DLD1 (cell line): ENCODE measurements at regions not wholly inside any gene's neighbourhood (a gene's known extent, or its start where the extent isn't known, plus 50 kb on each side); places are given as distances from the start of the nearest gene placed in this dataset.

ENCODE experiments used
- in situ Hi-C: cut with HindIII; loops from 2 replicates; pipeline ENCODE4 v1.10.0; 2017; ENCODE audit warnings: low sequenced_read_pairs

DNA sequence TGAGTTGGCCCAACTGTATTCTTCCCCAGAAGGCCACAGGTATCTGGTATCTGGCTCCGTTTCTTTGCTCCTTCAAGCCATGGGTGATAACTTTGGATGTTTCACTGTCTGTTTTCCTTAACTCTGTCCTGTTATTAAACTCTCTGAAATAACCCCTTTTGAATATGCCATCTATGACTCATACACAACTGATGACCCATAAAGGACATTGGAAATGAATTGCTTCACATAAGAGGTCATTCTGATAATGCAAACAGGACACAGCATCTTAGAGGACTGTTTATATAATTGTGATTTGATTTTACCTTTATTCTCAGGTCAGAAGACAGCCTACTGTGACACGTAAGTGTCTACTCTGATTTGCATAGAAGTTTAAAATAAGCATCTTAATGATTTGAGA lies 227.7 kb downstream of the VEGFC start:
- in situ Hi-C loops: no loop called here

DNA sequence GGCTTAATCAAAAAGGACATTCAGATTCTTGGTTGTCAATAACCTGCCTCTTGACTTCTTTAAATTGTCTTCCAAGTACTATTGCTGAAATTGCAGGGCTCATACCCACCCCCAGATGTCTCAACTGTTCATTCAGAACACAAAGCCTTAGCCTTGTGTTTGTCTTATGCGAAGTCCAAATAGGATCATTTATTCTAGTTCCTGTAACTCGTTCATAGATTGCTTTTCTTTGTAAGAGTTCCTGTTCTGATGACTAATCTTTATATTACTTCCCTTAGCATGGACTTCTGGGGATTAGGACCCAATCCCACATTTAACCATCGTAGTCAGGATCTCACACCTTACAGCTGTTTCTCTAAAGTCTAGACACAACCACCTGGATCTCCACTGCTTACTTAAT lies 226.0 kb downstream of the VEGFC start:
- in situ Hi-C loops: no loop called here

DNA sequence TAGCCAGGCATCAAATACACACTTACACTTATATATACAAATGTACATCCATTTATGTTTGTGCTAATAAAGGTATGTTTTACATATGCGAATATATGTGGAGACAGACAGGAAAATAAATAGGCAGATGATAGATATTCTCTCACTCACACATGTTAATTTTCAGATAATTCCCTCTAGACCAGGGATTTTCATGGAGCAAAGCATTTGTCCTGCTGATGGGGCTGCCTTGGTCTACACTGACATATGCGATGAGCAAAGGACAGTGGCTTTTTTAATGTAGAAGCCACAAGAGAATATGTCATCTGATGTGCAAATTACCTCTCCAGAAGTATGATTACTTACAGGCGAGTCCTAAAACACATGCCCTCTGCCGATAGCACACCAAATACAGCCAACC lies 224.5 kb downstream of the VEGFC start:
- in situ Hi-C loops: no loop called here

DNA sequence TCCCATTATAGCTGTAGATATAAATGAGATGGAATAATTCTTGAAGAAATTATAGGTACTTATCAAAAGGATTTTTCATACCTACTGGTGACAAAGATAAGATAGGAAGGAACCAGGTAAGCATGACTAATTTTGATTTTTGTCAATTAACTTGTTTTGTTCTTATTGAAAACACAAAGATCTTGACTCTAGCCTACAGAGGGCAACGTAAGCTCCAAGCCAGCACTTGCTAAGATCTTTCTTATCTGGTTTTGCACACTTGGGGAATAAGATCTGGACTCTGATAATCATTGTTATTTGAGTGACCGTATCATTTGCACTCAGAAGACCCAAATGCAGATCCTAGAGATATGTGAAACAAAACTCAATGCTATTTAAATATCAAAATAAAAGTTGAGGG lies 223.4 kb downstream of the VEGFC start:
- in situ Hi-C loops: no loop called here

DNA sequence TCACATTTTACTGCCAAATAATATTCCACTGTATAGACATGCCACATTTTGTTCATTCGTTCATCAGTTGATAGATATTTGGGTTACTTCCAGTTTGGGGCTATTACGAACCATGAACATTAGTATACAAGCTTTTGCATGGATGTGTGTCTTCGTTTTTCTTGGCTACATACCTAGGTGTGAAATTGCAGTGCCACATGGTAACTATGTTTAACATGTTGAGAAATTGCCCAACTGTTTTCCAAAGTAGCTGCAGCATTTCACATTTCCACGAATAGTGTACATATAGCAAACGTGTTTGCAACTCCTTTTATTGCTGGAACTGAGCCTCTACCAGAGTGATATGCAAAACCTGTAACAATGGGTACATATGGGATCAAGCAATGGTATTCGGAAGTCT lies 221.5 kb downstream of the VEGFC start:
- in situ Hi-C loops: no loop called here

DNA sequence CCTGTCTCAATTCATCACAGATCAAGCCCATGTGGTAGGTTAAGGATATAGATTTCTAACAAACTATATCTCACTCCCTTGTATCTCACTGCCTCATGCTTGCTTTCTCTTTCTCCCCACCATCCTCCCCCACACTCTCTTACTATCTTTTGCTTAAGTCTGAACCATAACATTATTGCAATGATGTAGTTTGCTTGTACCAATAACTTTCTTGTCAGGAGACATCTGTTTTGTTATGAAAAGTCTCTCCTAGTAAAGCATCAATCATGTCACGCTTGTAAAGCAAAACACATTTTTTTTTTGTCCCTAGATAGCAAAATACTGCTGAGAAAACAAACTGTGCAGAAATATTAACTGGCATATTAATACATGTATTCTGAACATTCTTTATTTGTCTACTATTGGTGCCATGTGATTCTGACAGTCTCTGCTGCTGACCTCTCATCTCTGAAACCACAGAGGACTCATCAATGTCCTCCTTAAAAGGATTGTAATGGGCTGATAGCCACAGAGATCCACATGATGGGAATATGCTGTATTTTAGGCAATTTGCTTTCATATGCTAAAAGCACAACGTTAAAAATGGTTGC lies 217.5 kb downstream of the VEGFC start:
- in situ Hi-C loops: no loop called here

DNA sequence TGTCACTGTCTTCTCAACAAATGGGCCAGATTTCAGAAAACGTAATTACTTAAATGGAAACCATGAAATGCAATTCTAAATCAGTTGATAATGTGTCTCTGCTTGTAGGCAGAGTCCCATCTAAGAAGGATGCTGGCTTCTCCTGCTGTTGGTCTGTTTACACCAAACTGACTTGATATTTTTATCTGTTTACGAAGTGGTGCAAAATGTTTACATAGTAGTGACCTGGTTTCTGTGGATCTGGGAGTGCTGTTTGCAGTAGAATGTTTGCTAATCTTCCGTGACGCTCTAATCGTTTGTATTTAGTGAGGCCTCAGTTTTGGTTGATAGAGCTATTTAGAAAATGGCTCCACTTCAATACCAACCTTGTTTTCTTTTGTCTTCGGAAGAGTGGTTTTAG lies 213.5 kb downstream of the VEGFC start:
- in situ Hi-C loops: no loop called here

DNA sequence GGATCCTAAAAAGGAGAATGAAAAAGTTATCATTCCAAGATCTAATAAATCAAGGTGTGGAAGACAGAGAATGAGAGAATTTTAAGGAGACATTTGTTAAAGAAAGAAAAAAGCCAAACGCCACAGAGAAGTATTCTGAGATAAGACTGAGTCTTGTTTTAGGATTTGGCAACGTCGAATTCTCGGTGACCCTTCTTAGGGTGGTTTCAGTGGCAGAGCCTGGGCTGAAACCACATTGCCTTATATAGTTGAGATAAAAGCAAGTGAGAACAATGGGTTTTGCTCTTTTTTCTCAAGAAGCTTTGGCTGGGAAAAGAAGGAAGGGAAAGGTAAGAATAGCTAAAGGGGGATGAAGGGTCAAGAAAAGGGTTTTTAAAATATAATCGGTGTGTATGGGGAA lies 209.4 kb downstream of the VEGFC start:
- in situ Hi-C loops: loop anchor here (10.0 kb wide), 1 partner anchor 138 kb away; no protein-coding TSS in a partner anchor

DNA sequence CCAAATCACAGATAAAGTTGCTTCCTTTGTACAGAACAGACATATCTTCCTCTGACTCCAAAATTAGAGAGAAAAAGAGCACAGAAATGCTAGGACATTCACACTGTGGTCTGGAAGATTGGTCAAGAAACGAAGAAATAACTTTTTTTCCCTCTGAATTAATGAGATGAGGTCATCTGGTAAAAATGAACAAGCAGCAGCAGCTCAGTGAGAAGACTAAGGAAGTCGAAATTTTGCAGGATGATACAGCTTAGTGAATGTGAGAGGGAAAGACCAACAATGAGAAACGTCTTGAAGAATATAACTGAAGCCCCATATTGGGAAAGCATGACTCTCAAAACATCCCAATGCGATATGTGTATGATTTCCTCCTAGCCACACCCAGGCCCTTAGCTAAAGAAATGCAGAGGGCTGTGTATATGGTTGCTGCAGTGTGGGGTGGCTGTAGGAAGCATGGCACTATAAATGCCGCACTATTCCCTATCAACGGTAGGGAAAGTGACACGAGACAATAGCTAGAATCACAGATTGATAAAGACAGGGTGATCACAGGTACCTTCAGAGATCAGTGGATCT lies 208.6 kb downstream of the VEGFC start:
- in situ Hi-C loops: loop anchor here (10.0 kb wide), 1 partner anchor 139 kb away; no protein-coding TSS in a partner anchor

DNA sequence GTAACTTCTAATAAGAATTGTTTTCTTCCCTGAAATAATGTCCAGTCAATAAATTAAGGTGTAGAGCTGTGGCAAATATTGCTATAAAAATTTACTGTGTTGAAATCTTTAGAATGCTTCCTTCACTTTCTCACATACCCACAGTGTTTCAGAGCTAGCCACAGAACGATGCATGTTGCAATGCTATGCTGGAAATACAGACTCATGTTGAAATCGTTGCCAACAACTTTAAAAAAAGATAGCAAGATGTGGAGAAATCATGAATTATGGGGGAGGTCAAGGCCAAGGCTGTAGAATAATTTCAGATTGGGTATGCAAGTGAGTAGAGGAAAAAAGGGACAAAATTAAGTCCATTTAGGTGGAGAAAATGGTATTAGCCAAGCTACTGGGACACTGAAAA lies 204.8 kb downstream of the VEGFC start:
- in situ Hi-C loops: loop anchor here (10.0 kb wide), 1 partner anchor 143 kb away; no protein-coding TSS in a partner anchor

DNA sequence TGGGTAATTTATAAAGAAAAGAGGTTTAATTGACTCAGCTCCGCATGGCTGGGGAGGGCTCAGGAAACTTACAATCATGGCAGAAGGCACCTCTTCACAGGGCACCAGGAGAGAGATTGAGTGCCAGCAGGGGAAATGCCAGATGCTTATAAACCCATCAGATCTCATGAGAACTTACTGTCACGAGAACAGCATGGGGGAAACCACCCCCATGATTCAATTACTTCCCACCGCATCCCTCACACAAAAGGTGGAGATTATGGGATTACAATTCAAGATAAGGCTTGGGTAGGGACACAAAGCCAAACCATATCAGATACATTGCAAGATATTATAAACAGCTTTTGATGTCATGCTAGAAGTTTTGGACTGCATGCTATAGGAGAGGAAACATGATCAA lies 204.3 kb downstream of the VEGFC start:
- in situ Hi-C loops: loop anchor here (10.0 kb wide), 1 partner anchor 144 kb away; no protein-coding TSS in a partner anchor

DNA sequence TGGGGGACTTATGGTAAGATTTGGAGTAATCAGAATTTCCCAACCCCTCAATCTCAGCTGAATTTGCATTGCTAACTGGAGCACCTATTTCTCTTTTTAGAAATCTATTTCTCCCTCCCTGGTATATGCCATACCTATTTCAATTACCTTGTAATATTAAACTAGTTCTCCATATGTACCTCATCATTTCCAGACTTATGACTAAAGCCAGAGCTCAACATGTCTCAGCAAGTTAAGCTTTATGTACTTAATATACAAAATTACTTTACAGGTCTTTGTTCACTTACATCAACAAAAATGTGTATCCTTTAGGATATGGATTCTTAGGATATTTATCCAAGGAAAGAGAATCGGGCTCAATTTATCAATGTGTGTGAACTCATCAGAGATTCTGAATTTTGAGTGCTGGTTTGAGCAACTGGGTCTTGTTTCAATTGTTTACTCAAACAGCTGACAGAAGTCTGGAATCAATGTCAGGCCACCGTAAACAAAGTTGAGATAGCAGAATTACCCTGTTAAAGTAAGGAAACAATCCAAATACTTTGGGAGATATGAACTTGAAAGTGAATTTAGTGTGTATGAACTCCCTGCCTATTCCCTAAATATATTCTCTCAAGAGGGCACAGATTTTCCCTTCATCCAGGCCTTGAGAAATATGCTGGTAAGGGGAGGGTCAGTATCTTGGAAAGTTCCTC lies 199.6 kb downstream of the VEGFC start:
- in situ Hi-C loops: no loop called here

DNA sequence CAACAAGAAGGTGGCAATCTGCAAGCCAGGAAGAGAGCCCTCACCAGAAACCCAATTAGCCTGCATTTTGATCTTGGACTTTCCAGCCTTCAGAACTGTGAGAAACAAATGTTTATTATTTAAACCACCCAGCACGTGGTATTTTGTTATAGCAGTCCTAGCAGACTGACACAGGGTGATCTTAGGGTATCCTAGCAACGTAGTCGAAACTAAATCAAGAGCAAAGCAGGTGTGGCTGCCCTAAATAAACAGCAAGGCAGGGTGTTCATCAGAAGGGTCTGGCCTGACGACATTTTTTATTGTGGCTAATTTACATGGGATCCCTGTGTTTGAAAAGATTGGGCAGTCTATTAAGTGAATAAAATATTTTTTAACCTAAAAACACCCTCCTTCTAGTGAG lies 198.8 kb downstream of the VEGFC start:
- in situ Hi-C loops: no loop called here

DNA sequence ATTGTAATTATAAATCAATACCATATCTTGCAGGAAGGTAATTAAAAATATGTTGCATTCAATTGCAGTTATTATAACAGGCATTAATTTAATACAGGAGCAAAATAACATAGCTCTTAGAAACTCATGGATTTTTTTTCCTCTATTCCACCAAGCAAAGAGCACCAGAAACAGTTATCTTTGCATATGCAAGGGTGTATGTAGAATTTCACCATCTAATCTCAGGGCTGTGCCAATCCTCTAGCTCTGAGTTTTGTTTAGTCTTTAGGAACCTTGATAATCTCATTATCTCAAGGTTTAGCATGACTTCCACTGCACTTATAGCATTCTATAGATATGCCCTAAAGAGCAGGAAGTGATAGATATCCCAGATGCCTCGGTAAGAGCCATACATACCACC lies 197.5 kb downstream of the VEGFC start:
- in situ Hi-C loops: no loop called here

DNA sequence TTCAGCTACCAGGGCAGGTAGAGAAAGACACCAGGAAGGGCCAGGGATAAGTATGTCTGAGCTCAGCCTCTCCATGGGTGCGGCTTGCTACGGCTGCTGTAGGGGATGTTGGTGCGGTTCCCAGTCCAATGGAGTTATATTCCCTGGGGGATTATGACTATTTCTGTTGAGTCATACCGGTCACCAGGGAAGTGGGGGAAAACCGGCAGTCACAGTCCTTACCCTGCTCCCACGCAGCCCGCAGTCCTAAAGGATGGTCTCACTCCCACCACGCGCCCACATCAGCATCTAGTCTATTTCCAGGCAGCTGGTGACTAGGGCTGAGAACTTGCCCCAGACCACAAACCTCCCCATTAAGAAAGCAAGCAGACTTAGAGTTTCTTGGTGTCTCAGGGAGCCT lies 191.6 kb downstream of the VEGFC start:
- in situ Hi-C loops: no loop called here

DNA sequence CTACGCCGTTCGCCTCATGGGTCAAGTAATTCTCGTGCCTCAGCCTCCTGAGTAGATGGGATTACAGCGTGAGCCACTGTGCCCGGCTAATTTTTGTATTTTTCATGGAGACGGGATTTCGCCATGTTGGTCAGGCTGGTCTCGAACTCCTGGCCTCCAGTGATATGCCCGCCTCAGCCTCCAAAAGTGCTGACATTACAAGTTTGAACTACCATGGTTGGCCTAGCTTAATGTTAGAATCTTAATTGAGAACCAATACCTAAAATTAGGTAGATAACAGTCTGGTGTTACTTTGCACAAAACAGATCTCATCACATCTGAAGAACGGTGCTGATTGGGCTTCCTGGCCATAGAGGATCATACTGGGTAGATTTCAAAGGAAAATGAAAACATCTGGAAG lies 184.9 kb downstream of the VEGFC start:
- in situ Hi-C loops: no loop called here

DNA sequence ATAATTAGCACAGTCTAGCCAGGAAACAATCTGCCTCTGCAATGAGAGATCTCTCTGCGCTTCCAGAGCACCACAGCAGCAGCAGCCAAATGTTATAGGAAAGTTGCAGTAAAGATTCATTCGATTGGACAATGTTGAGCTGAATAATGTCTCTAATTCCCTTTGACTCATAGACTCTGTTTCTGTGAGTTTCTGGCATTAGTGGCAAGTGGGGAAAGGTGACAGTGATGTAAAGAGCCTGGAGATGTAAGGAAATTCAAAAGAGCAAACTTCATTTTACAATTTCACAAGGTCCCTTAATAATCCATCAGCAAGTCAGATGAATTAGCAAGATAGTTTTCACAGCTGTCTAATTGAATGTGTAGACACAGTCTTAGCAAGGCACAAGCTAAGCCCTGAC lies 184.4 kb downstream of the VEGFC start:
- in situ Hi-C loops: no loop called here

DNA sequence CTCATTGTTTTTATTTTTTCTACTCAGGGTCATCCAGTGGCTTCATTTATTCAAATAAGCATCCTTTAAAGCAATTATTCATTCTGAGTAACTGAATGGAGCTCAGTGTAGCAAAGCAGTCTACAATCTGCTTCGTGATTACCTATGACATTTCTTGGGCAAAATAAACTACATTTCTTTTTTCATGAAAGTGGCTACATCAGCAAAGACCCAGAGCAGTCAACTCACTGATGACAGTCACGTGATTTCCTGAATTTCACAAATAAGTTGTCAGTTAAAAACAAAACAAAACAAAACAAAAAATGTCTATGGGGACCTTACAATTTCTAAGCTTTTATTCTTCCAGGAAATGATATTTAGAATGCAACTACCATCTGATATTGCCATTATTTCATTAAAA lies 182.1 kb downstream of the VEGFC start:
- in situ Hi-C loops: no loop called here

DNA sequence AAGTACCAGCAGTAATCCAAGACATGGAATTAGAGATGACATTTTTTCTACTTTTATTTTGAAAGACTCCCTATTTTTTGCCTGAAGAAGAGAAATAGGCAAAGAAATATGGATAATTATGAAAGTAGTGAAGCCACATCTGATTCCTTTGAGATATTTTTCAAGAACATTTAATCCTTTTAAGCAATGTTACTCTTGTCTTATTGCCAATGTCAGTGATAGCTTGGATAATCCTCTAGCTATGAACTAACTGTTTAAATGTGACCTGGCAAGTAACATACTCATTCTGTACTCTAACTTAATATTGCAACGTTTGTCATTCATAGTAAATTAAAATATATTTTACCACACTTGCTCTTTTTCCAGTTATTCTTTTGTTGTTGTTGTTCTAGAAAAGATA lies 181.3 kb downstream of the VEGFC start:
- in situ Hi-C loops: no loop called here

DNA sequence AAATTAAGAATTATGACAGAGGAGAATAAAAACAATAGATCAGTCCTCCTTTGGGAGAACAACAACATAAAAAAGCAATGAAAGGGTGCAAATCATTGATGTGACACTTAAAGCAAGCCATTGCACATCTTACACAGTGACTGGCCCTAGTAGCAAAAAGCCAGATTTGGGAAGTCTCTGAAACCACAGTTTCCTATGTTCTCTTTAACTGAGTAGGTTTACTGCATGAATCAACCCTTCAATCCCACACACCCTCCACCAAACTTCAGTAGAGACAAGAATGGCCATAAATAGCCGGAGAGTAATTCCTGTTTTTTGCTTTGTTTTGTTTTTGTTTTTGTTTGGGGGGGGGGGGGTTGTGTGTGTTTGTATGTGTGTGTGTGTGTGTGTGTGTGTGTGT lies 180.8 kb downstream of the VEGFC start:
- in situ Hi-C loops: no loop called here

DNA sequence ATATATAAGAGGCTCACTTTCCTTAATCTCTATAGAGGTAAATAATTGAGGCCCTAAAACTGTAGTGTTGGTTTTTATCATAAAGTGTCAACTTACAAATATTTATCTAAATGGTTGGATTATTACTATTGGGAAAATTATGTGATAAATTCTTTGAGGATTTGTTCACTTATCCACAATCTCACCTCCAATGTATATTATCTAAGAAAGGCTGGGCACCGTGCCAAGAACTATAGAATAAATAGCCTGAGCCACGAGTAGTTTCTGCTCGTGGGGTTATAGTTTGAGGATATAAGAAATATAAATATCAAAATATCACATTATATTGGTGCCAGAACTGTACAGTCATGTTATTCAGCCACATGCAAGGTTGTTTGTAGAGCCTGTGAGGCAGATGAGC lies 177.9 kb downstream of the VEGFC start:
- in situ Hi-C loops: no loop called here

DNA sequence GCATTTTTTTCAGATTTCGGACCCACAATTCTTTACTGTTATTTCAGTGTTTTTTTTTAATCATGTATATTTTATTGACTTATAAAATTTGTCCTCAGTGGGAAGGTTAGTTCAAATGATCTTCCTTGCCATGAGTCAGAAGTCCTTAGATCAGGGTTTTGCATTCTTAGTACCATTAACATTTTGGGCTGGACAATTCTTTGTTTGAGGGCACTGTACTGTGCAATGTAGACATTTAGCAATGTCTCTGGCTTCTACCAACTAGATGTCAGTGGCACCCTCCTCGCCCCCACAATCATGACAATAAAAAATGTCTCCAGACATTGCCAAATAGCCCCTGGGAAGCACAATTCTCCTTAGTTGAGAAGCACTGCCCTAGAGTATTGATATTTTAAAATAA lies 176.6 kb downstream of the VEGFC start:
- in situ Hi-C loops: no loop called here
